Skin of body (tissue), 1 donor: ENCODE measurements at regions not wholly inside any gene's neighbourhood (a gene's known extent, or its start where the extent isn't known, plus 50 kb on each side); places are given as distances from the start of the nearest gene placed in this dataset.
"Not testable (repeated sequence)": the region's sequence is repeated elsewhere in the genome, so short reads cannot be mapped to it uniquely, and the experiment has no call there.

Experiments
- DNase-seq: peaks from one replicate; lab custom pipeline; 2025; lab: John Stamatoyannopoulos, UW

DNA sequence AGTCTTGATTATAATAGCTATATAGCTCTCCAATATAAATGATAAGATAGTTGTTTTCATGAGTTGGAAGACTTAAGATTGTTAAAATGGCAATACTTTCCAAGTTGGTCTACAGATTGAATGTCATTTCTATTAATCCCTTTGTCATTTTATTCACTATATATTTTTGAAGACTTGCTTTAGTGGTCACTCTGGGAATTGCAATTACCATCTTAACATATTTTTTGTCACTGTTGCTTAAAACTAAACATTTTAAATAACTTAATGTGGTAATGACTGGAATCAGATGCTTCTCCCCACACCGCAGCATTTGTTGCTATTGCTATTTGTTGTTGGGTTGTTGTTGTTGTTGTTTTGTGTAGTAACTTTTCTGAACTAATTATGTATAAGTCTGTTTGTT is 1592.9 kb downstream of the MRPL39 start:
- no peak for DNase-seq

DNA sequence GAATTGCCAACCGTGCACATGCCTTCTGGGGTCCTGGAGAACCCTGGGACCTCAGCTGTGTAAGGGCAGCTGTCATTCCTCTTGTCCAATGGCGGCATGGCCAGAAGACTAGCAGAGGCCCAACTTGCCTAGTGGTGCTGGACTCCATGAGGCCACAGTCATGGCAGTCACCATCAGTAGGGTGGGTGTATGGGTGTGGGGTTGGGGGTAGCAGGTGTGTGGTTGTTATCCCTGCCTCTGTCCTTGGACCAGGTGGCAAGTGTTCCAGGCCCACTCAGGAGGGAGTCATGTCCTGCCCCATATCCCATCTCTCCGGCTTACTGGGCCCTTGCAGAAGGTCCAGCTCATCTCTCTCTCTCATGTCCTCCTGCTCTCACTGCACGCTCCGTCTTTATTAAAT is 1596.2 kb downstream of the MRPL39 start:
- no peak for DNase-seq

- no peak for DNase-seq
These were observed 1599.7 kb downstream of the MRPL39 start for GRCh38 chr21:24007592-24007991.

GRCh38 chr21:23986987-23987386 is 1620.3 kb downstream of the MRPL39 start:
- no peak for DNase-seq

DNA sequence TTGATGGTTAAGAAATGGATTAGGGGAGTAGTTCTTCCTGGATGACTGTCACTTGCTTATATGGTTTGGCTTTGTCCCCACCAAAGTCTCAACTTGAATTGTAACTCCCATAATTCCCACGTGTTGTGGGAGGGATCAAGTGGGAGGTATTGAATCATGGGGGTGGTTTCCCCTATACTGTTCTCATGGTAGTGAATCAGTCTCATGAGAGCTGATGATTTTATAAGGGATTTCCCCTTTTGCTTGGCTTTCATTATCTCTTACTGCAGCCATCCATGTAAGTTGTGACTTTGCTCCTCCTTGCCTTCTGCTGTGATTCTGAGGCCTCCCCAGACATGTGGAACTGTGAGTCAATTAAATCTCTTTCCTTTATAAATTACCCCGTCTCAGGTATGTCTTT is 1621.1 kb downstream of the MRPL39 start:
- DNase-seq = no peak

- DNase-seq = no peak
These were observed 1624.7 kb downstream of the MRPL39 start for GRCh38 chr21:23982546-23982945.

DNA sequence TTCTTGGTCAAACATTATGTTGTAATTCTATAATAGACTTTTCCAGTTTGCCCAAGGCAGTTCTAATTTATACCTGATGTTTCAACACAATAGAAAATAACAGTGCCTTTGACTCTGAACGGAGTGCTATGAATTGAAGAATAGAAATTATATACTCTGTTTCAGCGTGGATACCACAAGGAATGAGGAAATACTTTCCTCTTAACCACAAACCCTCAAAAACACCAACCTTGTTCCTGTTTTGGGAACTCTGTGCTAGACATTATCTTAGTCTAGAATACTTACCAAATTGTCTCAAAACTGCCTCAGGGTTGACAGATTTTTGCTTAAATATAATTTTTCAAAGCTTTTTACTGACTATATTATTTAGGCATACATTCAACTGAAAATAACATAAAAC is 1629.3 kb downstream of the MRPL39 start:
- DNase-seq = no peak

DNA sequence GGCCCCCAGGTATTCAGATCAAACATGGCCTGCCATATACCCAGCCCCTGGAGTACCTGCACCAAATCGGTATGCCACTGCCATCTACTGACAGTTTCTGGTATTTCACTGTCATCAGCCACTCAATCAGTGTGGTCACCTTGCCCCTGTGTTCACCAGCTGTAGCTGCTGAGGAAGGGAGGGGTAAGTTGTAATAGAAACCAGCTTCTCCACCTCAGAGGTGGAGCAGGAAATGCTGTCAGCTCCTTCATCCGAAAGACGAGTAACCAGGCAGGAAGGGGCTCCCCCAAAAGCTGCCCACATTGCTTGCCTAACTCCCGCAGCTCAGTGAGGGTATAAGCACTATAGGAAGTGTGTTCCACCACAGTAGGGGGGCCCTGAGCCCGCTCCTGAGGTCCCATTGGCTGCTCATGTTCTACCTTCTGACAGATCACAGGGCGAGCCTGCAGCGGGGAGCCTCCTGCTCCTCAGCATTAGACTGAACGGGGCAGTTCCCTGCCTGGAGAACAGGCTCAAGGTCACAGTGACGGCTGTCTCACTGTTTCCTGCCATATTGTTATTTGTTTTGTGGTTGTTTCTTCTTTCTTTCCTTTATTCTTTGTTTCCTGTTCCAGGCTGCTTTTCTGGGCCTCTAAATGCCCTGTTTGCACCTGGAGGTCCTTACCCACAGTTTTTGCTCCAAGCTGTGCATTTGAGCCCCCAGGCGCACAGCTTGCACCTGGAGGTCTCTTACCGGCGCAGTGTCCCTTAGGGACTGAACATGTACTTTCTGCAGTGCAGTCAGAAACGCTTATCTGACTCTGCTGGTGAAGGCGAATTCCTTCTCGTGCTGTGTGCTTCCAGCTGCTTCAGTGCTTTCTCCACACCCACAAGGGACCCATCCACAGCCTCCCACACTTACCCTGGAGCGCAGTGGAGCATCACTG is 1638.3 kb downstream of the MRPL39 start:
- no peak for DNase-seq

DNA sequence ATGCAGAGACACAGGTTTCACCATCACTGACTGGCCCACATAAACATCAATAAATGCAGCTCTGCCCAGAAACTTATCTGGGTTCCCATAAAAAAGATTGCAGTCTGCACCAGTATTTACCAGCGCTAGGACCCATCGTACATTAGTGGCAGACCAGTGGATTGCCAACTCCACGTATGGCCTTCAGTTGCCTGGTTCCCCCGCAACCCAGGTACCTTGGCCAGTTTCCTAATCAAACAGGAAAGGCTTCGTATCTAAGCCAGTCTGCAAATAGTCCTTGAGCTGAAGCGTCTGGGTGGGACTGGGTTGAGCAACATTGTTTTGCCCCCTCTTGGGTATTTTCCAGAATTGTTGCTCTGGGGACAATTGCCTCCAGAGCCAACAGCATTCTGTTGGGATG is 1639.3 kb downstream of the MRPL39 start:
- DNase-seq = no peak

DNA sequence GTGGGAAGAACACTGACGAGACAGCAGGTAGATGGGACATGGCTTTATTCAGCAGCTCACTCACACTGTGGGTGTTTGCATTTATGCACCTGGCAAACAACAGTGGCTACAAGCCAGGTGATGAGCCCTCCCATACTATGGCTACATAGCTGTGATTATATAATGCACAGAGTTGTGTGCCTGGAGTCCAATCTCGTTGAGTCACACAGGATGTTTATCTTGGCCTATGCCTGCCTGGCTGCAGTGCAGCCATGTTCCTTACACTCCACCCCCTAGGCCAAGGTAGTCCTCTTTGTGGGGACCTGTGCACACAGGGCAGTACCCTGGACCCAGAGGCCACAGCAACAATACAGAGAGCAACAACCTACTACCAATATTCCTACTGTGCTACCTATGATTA is 1643.8 kb downstream of the MRPL39 start:
- no peak for DNase-seq

DNA sequence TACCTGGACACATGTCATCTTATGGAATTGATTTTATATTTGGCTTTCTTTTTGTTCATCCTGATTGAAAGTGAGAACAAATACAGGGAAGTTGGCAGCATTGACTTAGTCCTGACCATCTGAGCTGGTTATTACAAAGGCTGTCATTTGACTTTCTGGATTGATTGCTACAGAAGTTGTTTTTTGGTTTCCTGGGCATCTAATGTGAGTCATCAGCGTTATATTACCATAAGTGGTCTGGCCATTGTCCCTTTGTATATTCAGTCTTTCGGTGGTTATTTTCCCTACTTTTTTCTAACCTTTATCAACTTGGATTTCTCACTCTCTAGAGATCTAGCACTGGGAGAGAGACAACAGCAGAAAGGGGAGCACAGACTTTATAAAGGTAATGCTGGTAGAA is 1646.5 kb downstream of the MRPL39 start:
- no peak for DNase-seq

GRCh38 chr21:23955135-23955843 is 1652.0 kb downstream of the MRPL39 start:
- DNase-seq = no peak

GRCh38 chr21:23952269-23952668 is 1655.0 kb downstream of the MRPL39 start:
- no peak for DNase-seq

DNA sequence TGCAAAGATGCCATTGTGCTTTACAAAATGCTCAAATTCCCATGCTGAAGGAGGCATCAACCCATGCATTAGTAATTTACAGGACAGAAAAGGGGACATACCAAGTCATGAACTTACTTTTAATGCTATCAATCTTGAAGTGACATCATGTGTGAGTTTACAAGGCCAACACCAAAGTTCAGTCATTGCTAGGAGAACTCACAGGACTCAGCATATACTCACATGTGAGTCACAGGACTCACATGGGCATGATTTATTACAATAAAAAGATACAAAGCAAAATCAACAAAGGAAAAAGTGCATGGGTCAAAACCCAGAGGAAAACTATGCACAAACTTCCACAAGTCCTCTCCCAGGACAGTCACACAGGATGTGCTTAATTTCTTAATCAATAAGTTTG is 1656.0 kb downstream of the MRPL39 start:
- no peak for DNase-seq

GRCh38 chr21:23950344-23950743 is 1656.9 kb downstream of the MRPL39 start:
- no peak for DNase-seq

- DNase-seq = no peak
These were observed 1657.8 kb downstream of the MRPL39 start for GRCh38 chr21:23949493-23949892.

DNA sequence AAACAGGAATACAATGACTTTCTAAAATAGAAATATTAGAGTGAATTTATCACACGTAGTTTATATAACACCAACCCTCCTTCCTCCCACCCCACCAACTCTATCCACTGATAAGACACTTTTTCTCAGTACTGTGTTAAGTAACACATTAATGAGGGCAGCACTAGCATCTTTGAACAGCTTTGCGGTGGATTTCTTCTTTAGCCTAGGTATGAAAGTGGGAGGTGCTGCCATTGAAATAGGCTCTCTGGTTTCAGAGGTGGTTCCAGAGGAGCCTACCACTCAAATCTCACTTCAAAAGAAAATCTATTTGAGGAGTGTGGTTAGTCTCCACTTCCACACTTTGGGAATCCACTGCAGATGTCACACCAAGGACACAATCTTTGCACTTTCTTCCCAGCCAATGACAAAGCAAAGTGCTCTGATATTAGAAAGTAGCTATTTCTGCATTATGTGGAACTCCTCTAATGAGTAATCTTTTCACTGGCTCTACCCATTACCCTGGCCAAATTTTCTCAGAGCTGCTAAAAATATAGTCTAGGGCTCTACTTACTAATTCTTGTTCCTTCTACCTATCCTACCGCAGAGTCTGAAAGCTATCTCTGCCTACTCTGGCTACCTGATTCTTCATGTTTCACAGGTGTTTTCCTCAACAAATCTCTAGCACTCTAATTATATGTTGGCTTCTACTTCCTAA is 1667.8 kb downstream of the MRPL39 start:
- no peak for DNase-seq

GRCh38 chr21:23936991-23937390 is 1670.3 kb downstream of the MRPL39 start:
- no peak for DNase-seq

DNA sequence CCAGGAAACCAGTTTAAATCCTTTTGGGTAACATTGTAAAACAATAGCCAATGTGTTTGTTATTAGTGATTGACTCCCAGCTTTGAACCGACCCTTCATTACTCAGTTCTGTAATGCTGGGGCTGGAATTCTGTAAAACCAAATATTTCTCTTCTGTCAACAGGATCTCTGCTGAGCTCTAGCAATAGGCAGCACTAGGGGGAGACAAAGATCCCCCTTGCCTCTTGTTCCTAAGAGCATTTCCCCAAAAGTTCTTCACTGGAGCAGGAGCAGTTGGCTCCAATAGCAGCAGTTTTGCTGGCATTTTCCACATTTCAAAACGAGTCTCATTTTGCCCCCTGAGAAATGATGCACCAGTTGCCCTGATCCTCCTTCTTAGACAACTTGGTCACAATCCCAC is 1671.1 kb downstream of the MRPL39 start:
- DNase-seq = no peak

DNA sequence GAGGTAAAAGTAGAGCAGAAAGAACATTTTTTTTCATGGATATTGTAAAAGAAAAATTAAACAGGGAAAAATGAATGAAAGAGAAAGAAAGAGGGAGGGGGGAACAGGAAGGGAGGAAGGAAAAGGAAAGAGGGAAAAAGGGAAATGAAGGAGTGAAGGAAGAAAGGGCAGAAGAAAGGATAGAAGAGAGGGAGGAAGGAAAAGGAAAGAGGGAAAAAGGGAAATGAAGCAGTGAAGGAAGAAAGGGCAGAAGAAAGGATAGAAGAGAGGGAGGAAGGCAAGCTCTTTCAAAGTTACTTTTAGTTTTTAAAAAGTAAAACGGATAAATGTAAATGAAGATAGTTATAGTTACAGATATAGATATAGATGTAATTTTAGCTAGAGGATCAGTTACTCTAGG is 1676.7 kb downstream of the MRPL39 start:
- no peak for DNase-seq

GRCh38 chr21:23926430-23926829 is 1680.9 kb downstream of the MRPL39 start:
- DNase-seq = not testable (repeated sequence)
